HG02798 (cell line): ENCODE measurements at regions not wholly inside any gene's neighbourhood (a gene's known extent, or its start where the extent isn't known, plus 50 kb on each side); places are given as distances from the start of the nearest gene placed in this dataset.

ENCODE experiments used
- ATAC-seq: cut with Tn5 transposase; IDR thresholded peaks from one replicate; pipeline ENCODE4 v1.9.1; 2021; ENCODE audit warnings: mild to moderate bottlenecking; ENCODE audit not compliant: unreplicated experiment, poor library complexity

DNA sequence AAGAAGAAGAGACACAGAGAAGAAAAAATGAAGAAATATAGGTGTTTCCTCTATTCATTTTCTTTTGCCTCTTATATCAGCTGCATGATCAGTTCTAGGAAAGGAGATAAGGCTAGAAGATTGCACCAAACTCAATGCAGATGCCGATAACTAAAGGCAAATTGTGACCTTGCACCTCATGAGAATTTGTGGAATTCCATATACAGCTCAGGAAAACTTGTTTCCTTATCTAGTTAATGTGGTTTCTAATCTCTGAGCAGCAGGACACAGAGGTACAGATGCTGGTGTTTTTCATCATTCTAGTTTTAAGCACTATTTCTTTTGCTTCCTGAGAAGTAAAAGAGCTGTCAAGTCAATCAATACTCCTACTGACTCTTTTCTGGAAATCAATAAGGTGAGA lies 104.6 kb upstream of the NWD2 start:
- ATAC-seq: no peak

GRCh38 chr4:37146260-37146659 lies 98.3 kb upstream of the NWD2 start:
- no peak for ATAC-seq

DNA sequence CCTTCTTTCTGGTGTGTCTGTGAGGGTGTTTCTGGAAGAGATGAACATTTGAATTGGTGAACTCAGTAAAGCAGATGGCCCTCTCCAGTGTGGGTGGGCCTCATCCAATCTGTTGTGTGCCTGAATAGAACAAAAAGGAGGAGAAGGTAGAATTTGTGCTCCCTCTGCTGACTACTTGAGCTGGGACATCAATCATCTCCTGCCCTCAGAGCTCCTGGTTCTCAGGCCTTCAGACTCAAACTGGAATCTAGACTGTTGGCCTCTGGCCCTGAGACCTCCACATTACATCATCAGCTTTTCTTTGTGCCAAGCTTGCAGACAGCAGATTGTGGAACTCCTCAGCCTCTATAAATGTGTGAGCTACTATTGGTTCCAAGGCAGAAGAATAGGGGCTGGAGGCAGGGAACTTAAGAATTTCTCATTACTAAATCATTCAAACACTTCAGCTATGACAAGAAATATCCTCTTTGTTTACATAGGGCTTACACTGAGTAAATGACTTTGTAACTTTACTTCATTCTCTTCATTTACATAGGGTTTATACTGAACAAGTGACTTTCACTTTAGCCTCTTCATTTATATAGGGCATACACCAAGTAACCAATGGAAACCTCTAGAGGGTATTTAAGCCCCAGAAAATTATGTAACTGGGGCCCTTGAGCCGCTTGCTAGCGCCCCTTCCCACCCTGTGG lies 86.9 kb upstream of the NWD2 start:
- no peak for ATAC-seq

- ATAC-seq: no peak
Observed at GRCh38 chr4:37160653-37161052, 83.9 kb upstream of the NWD2 start.

- ATAC-seq: no peak
Observed at GRCh38 chr4:37165844-37166243, 78.7 kb upstream of the NWD2 start.

GRCh38 chr4:37169956-37170355 lies 74.6 kb upstream of the NWD2 start:
- no peak for ATAC-seq

DNA sequence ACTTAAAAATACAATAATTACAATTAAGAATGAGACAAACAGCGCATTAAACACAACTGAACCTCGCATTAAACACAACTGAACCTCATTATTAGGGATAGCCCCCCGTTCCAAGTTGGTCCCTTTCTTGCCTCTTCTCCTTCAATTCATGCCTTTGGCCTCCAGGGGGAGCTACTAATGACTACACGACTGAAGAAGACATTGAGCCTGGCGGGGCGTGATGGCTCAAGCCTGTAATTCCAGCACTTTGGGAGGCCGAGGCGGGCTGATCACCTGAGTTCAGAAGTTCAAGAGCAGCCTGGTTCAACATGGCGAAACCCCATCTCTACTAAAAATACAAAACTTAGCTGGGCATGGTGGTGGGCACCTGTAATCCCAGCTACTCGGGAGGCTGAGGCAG lies 56.4 kb upstream of the NWD2 start:
- ATAC-seq: no peak
